ENCODE measurements at regions not wholly inside any gene's neighbourhood (a gene's known extent, or its start where the extent isn't known, plus 50 kb on each side); places are given as distances from the start of the nearest gene placed in this dataset.

DNA sequence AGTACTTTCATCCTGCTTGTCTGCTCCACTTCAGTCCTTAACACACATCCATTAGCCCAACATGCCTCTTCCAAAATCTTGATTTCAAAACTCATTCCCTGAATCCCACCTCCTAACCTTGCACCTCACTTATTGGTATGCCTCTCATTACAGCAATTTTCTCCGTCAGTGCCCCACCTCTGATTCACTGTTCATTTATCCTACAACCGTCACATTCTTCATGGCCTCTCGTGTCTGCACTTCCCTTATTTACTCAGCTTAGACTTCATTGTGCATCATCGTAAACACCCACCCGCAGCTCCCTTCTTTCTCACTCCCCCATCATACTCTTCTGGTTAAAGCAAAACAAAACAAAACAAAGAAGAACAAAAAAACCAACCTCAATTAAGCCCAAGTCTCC is 160.6 kb upstream of the HMGA2 start:
- no peak overlapping the region for H3K9ac ChIP-seq
- 78% methylated on average over 5 of the region's 5 CpGs for WGBS (ENCODE audit: low lambda C conversion rate)
- no peak for DNase-seq
- POLR2A ChIA-PET, result no interaction called here
- H3K4me1 ChIP-seq (ENCODE audit: control insufficient read depth in 1 of 2, insufficient read depth in 2 of 2, low read depth in 1 of 2, low read length in 1 of 2), result peaks cover 0 to 17% of the 10 kb centered on the region in 2 experiments; a peak in 2 of 4 replicates
- H3K9me2 ChIP-seq, result no peaks in the 10 kb centered on the region
- no peaks in the 10 kb centered on the region for H3K27me3 ChIP-seq (ENCODE audit: insufficient read depth)
- H3K4me3 ChIP-seq (ENCODE audit: low read depth in 2 of 2, low read length in 1 of 2), result no peak overlapping the region
- H3K36me3 ChIP-seq (replicated peaks in 1 of 2; ENCODE audit: control insufficient read depth in 1 of 2, insufficient read depth in 2 of 2, low read length in 1 of 2), result no peaks in the 10 kb centered on the region
- CTCF ChIA-PET, result no interaction called here
- H3K27ac ChIP-seq (ENCODE audit: low read depth in 2 of 2, low read length in 1 of 2), result no peak overlapping the region; a peak in 1 of 4 replicates
- no peak for TF ChIP-seq RFX5 (IDR thresholded peaks at IDR 0.05; ENCODE audit: low read length)
- no peak for TF ChIP-seq TEAD4 (IDR thresholded peaks at IDR 0.05; ENCODE audit: borderline replicate concordance, insufficient read depth)
- no peak for TF ChIP-seq MXI1 (IDR thresholded peaks at IDR 0.05; ENCODE audit: low read depth, low read length)
- TF ChIP-seq, protein P1, sequence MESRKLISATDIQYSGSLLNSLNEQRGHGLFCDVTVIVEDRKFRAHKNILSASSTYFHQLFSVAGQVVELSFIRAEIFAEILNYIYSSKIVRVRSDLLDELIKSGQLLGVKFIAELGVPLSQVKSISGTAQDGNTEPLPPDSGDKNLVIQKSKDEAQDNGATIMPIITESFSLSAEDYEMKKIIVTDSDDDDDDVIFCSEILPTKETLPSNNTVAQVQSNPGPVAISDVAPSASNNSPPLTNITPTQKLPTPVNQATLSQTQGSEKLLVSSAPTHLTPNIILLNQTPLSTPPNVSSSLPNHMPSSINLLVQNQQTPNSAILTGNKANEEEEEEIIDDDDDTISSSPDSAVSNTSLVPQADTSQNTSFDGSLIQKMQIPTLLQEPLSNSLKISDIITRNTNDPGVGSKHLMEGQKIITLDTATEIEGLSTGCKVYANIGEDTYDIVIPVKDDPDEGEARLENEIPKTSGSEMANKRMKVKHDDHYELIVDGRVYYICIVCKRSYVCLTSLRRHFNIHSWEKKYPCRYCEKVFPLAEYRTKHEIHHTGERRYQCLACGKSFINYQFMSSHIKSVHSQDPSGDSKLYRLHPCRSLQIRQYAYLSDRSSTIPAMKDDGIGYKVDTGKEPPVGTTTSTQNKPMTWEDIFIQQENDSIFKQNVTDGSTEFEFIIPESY (IDR thresholded peaks at IDR 0.05; ENCODE audit: borderline replicate concordance, low read depth), result no peak
- TF ChIP-seq NRF1 (IDR thresholded peaks at IDR 0.05; ENCODE audit: low read depth, low read length), result no peak
- TF ChIP-seq SIN3A (IDR thresholded peaks at IDR 0.05; ENCODE audit: borderline replicate concordance, low read depth, low read length), result no peak
- TF ChIP-seq, protein P2, sequence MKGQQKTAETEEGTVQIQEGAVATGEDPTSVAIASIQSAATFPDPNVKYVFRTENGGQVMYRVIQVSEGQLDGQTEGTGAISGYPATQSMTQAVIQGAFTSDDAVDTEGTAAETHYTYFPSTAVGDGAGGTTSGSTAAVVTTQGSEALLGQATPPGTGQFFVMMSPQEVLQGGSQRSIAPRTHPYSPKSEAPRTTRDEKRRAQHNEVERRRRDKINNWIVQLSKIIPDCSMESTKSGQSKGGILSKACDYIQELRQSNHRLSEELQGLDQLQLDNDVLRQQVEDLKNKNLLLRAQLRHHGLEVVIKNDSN (IDR thresholded peaks at IDR 0.05; ENCODE audit: borderline replicate concordance, low read depth), result no peak
- TF ChIP-seq, protein P3, sequence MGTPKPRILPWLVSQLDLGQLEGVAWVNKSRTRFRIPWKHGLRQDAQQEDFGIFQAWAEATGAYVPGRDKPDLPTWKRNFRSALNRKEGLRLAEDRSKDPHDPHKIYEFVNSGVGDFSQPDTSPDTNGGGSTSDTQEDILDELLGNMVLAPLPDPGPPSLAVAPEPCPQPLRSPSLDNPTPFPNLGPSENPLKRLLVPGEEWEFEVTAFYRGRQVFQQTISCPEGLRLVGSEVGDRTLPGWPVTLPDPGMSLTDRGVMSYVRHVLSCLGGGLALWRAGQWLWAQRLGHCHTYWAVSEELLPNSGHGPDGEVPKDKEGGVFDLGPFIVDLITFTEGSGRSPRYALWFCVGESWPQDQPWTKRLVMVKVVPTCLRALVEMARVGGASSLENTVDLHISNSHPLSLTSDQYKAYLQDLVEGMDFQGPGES (IDR thresholded peaks at IDR 0.05; ENCODE audit: low read depth, low read length), result no peak
- no peak for TF ChIP-seq SMC3 (IDR thresholded peaks at IDR 0.05; ENCODE audit: low read depth, low read length)
- TF ChIP-seq ELF1 (IDR thresholded peaks at IDR 0.05), result no peak
- H3K79me2 ChIP-seq (ENCODE audit: insufficient read depth), result no peaks in the 10 kb centered on the region
- no peaks in the 10 kb centered on the region for H3K9me3 ChIP-seq
- H2AFZ ChIP-seq (ENCODE audit: low read depth), result no peak overlapping the region
- peaks cover 23% of the 10 kb centered on the region for H3F3A ChIP-seq (replicated peaks; ENCODE audit: insufficient read depth)
- no peaks in the 10 kb centered on the region for H4K20me1 ChIP-seq (ENCODE audit: insufficient read depth)
- no peak overlapping the region for H3K4me2 ChIP-seq

DNA sequence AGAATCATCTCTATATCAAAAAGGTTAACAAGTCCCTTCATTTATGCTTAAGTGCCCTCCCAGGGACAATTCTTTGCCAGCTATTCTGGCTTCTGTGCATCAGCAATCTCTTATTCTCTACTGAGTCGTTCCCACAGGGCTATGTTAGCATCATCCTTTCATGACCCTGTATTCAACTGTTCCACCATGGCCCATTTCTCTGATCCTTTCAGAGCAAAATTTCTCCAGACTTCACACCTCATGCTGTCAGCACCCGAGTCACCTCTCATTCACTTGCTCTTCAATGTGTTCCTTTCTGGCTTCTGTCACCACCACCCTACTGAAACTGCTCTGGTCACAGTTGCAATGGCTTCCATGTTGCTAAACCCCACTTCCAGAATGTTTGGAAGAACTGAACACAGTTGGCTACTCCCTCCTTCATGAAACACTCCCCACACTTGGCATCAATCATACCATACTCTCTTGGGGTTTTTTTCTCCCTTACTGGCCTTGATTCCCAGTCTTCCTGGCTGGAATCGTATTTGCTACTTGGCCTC is 159.5 kb upstream of the HMGA2 start:
- 40% methylated on average over 3 of the region's 3 CpGs for WGBS (ENCODE audit: low lambda C conversion rate)
- POLR2A ChIA-PET, result no interaction called here

More for the DNA sequence above, 159.5 kb upstream of the HMGA2 start:
- CTCF ChIA-PET, result no interaction called here
- peaks cover 29% of the 10 kb centered on the region for H3F3A ChIP-seq (replicated peaks; ENCODE audit: insufficient read depth)
- no peak overlapping the region for H3K4me3 ChIP-seq (ENCODE audit: low read depth in 2 of 2, low read length in 1 of 2)
- no peaks in the 10 kb centered on the region for H3K9me2 ChIP-seq
- peaks cover 0 to 17% of the 10 kb centered on the region in 2 experiments; a peak in 2 of 4 replicates for H3K4me1 ChIP-seq (ENCODE audit: control insufficient read depth in 1 of 2, insufficient read depth in 2 of 2, low read depth in 1 of 2, low read length in 1 of 2)
- no peak for DNase-seq
- no peak overlapping the region for H3K9ac ChIP-seq
- TF ChIP-seq, protein P2 (IDR thresholded peaks at IDR 0.05; ENCODE audit: borderline replicate concordance, low read depth), result no peak
- no peak for TF ChIP-seq FOSL2 (IDR thresholded peaks at IDR 0.05; ENCODE audit: borderline replicate concordance, low read depth)
- TF ChIP-seq GATA2 (CRISPR knock-in tag; IDR thresholded peaks at IDR 0.05), result no peak
- no peak for TF ChIP-seq TEAD4 (IDR thresholded peaks at IDR 0.05; ENCODE audit: borderline replicate concordance, insufficient read depth)
- no peak for TF ChIP-seq FOXJ3 (CRISPR knock-in tag; IDR thresholded peaks at IDR 0.05)
- no peak for TF ChIP-seq SIN3A (IDR thresholded peaks at IDR 0.05; ENCODE audit: borderline replicate concordance, low read depth, low read length)
- no peaks in the 10 kb centered on the region for H3K36me3 ChIP-seq (replicated peaks in 1 of 2; ENCODE audit: control insufficient read depth in 1 of 2, insufficient read depth in 2 of 2, low read length in 1 of 2)
- H3K79me2 ChIP-seq (ENCODE audit: insufficient read depth), result no peaks in the 10 kb centered on the region
- H3K4me2 ChIP-seq, result no peak overlapping the region
- H3K9me3 ChIP-seq, result no peaks in the 10 kb centered on the region
- H2AFZ ChIP-seq (ENCODE audit: low read depth), result no peak overlapping the region
- no peaks in the 10 kb centered on the region for H3K27me3 ChIP-seq (ENCODE audit: insufficient read depth)
- H3K27ac ChIP-seq (ENCODE audit: low read depth in 2 of 2, low read length in 1 of 2), result no peak overlapping the region
- H4K20me1 ChIP-seq (ENCODE audit: insufficient read depth), result no peaks in the 10 kb centered on the region

Data from SK-N-SH (cell line).